ENCODE measurements at regions not wholly inside any gene's neighbourhood (a gene's known extent, or its start where the extent isn't known, plus 50 kb on each side); places are given as distances from the start of the nearest gene placed in this dataset.
A peak's percentile ranks its signal among the peaks of the same experiment; 100 is the strongest.
"Not testable (repeated sequence)": the region's sequence is repeated elsewhere in the genome, so short reads cannot be mapped to it uniquely, and the experiment has no call there.

DNA sequence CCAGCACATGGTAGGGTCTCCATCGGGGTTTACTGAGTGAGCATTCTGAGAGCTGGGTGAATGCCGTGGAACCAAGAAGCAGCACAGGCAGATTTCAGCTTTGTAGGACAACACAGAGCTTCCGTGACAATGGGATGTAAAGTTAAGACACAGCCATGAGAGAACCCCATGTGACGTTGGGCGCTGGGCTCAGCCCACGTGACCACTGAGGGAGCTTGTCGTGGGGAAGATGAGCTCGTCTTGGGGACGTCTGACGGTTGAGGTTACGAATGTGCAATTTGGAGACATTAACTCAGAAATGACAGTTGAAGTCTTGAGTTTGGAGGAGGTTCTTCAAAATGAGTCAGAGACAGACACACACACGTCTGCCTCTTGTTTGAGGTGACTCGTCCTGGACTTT is 51.5 kb upstream of the MUC20 start:
- not testable (repeated sequence) for DNase-seq (ENCODE audit: low read depth in 2 of 2)

DNA sequence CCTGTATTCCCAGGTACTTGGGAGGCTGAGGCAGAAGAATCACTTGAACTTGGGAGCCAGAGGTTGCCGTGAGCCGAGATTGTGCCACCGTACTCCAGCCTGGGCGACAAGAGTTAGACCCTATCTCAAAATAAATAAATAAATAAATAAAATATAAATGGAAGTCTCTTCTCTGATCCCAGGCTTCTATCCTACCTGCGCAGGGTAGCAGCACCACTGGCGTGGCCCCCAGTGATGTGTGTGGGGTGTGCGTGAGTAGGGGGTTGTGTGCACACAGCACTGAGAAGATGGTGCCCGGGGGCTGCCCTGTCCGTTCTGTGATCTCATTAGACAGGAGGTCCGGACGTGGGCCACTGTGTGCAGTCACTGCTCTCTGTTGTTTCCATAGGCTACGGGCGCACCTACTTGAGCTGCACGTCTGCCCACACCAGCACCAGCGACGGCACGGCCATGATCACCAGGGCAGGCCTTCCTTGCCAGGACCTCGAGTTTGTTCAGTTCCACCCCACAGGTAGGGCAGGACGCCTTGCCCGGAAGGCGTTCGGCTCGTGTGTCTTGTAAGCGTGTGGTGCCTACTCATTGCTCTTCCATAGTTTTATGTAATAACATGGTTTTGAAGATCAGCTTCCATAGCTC is 52.5 kb upstream of the MUC20 start:
- not testable (repeated sequence) for DNase-seq (ENCODE audit: low read depth in 2 of 2)

DNA sequence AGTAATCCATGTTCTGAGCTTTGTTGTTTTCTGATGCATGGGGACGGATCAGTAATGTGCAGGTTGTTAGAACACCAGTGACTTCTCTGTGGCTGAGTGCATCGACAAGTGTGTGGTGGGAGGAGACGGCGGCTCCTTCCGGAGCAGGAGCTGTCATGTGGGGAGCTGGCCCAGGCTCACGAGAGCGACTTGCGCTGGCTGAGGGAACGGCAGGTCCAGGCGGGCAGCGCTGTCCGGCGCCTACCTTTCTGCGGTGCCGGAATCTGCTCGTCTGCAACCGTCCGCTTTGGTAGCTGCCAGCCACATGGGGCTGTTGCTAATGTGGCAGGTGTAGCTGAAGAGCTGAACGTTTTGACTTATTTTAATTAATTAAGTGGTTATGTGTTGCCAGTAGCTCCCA is 55.5 kb upstream of the MUC20 start:
- not testable (repeated sequence) for DNase-seq (ENCODE audit: low read depth in 2 of 2)

DNA sequence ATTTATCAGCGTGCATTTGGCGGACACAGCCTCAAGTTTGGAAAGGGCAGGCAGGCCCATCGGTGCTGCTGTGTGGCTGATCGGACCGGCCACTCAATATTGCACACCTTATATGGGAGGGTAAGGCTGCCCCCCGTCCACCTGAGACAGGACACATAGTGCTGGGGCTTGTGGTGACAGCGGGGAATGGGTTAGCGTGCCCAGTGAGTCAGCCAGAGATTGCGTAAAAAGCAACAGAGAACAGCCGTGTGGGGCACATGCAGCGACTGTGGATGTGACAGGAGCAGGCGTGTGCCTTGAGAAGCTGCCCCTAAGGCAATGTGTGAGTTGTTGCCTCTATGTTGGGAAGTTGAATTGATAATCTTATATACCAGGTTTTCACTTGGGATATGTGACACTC is 56.6 kb upstream of the MUC20 start:
- not testable (repeated sequence) for DNase-seq (ENCODE audit: low read depth in 2 of 2)

DNA sequence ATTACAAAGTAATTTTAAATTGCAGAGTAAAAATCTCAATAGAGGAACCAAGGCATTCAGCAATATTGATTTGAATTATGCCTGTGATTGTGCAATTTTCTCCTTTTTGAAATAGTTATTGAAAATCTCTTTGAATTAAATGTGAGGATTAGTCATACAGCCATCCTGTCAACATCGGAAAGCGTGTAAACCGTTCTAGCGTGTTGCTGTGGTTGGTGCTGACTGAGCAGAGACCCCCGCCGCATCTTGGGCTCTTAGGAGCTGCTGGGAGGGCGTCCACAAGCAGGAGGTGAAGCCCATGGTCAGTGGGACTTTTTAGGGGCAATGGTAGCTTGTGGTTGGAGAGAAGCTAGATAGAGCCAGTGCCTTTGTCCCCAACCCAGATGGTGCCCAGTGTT is 61.6 kb upstream of the MUC20 start:
- DNase-seq (ENCODE audit: low read depth in 2 of 2): not testable (repeated sequence)

DNA sequence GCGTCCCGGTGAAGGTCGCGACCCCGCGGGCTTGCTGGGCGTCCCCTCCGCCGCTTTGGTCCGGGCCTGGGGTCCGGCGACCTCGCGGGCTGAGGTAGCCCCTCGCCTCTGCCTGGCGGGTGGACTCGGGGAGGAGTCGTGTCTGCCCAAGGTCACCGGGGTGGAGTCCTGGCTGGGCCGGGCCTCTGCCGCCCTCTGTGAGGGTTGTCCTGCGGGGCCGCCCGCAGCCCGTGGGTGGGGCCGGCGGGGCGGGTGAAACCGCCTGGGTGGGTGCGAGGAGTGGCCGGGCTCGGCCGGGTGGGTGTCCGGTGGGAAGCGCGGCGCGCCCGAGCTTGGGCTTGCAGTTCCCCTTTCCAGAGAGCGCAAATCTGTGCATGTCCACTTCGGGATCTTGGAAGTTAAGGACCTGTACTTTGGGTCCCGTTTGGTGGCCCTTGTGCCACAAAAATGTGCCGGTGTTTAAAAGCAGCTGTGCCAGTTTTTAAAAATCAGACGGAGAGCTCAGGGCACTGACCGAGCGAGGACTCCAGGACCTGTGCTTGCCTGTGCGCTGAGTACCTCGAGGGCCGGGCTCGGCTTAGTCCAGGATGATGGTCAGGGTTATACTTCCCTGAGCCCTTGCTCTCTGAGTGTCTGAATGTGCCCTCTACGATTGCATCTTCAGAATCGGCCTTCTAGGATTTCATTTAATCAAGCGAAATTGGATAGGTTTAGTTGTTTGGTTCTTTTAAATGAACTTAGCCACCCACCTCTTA is 62.2 kb upstream of the MUC20 start:
- not testable (repeated sequence) for DNase-seq (ENCODE audit: low read depth in 2 of 2)

DNA sequence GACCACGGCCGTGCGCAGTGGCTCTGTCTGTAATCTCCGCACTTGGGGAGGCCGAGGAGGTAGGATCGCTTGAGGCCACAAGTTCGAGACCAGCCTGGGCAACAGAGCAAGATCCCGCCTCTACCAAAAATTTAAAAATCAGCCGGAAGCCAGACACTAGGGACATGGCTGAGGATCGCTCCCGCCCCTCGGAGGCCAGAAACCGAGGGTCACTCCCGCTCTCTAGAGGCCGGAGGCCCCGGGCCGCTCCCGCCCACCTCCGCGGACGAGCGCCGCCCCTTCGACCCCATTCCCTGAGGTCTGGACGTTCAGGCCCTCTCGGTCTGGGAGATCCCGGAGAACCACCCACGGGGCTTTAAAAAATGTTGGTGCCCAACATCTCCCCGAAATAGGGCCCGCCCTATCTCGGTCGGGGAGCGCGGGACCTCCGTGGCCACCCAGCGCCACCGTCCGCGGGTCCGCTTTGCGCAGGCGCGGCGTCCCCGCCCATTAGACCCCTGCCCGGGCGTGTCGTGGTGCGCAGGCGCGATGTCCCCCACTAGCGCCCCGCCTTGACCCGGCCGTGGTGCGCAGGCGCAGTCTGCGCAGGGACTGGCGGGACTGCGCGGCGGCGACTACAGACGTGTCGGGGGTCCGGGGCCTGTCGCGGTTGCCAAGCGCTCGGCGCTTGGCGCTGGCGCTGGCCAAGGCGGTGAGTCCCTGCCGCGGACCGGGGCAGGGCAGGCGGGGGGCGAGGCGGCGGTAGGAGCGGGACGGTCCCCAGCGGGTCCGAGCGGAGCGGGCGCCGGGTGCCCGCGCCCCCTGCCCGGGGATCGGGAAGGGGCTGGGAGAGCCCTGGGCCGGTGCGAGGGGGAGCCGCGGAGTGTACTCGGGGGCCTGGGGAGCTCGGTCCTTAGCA is 63.1 kb upstream of the MUC20 start:
- peak; percentile 45 to 88 for DNase-seq (ENCODE audit: low read depth in 2 of 2)

DNA sequence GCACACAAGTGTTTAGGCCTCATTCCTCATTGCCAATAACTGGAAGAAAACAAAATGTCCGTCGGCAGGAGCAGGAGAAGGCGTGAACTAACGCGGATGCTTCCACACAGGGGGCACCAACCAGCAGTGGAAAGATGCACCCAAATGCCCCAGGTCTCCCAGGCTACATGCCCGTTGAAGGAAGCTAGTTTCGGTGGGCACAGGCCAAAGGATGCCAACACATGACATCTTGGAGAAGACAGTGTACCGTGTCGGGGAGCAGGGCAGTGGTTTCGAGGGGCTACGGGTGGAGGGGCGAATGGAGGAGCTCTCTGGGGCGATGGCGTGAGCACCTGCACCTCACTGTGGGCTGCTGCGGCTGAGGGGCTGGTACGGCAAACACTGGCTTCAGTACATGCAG is 64.7 kb upstream of the MUC20 start:
- DNase-seq (ENCODE audit: low read depth in 2 of 2): not testable (repeated sequence)

DNA sequence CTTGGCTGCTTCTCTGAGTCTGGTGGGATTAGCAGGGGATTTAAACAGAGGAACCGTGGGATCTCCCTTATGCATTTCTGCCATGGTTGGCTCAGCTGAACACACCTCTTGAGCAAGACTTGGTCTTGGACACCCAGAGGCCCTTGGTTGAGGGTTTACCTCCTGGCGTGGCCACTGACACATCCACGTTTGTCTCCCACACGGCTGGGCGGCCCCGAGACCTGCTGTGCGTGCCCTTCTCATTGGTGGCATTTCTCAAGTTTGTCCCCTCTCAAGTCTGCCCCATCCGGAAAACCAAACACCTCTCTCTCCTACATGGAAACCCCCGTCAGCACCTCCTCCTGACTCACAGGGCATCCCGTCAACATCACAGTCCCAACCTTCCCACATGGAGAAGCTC is 66.0 kb upstream of the MUC20 start:
- DNase-seq (ENCODE audit: low read depth in 2 of 2): not testable (repeated sequence)

DNA sequence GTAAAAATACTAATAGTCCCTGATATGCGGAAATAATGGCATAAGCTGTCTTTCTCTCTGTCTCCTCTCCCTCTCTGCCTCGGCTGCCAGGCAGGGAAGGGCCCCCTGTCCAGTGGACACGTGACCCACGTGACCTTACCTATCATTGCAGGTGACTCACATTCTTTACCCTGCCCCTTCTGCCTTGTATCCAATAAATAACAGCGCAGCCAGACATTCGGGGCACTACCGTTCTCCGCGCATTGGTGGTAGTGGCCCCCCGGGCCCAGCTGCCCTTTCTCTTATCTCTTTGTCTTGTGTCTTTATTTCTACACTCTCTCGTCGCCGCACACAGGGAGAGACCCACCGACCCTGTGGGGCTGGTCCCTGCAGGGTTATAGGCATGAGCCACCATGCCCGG is 66.6 kb upstream of the MUC20 start:
- not testable (repeated sequence) for DNase-seq (ENCODE audit: low read depth in 2 of 2)

DNA sequence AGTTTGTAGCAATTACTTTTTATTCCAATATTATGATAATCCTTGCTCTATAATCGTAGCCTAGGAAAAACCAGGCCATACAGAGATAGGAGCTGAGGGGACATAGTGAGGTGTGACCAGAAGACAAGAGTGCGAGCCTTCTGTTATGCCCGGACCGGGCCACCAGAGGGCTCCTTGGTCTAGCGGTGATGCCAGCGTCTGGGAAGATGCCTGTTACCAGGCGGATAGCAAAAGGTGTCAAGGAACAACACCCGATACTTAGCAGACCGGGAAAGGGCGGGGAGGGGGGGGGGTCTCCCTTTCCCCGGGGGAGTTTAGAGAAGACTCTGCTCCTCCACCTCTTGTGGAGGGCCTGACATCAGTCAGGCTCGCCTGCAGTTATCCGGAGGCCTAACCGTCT is 67.1 kb upstream of the MUC20 start:
- DNase-seq (ENCODE audit: low read depth in 2 of 2): not testable (repeated sequence)

DNA sequence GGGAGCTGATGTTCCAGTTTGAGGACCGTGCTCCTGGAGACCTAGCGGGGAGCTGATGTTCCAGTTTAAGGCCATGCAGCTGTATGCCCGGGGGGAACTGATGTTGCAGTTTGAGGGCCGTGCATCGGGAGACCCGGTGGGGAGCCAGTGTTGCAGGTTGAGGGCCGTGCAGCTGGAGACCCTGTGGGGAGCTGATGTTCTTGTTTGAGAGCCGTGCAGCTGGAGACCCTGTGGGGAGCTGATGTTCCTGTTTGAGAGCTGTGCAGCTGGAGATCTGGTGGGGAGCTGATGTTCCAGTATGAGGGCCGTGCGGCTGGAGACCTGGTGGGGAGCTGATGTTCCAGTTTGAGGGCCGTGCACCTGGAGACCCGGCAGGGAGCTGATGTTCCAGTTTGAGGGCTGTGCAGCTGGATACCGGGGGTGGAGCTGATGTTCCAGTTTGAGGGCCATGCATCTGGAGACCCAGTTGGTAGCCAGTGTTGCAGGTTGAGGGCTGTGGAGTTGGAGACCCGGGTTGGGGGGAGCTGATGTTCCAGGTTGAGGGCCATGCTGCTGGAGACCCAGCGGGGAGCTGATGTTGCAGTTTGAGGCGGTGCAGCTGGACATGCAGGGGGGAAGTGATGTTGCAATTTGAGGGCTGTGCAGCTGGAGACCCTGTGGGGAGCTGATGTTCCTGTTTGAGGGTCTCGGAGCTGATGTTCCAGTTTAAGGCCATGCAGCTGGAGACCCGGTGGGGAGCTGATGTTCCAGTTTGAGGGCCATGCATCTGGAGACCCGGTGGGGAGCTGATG is 64.4 kb upstream of the APOD start:
- DNase-seq (ENCODE audit: low read depth in 2 of 2): not testable (repeated sequence)

DNA sequence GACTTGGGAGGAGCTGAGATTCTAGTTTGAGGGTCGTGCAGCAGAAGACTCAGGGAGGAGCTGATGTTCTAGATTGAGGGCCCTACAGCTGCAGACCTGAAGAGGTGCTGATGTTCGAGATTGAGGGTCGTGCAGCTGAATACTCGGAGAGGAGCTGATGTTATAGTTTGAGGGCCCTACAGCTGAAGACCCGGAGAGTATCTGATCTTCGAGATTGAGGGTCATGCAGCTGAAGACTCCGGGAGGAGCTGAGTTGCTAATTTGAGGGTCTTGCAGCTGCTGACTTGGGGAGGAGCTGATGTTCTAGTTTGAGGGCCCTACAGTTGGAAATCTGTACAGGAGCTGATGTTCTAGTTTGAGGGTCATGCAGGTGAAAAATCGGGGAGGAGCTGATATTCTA is 62.1 kb upstream of the APOD start:
- DNase-seq (ENCODE audit: low read depth in 2 of 2): not testable (repeated sequence)

DNA sequence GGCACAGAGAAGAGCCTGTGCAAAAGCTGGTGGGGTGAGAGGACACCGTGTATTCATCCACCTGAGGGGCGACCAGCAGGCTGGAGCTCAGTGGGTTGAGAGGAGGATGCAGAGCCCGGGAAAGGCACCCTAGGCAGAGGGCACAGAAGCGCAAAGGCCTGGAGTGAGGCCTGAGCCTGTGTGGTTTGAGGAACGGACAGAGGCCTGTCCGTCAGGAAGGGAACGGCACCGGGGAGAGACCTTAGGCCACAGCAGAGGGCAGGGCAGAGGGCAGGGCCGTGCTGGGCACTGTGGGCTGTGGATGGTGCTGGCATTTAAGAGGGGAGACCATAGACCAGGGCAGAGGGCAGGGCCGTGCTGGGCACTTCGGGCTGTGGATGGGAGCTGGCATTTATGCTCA is 59.5 kb upstream of the APOD start:
- DNase-seq (ENCODE audit: low read depth in 2 of 2): not testable (repeated sequence)

DNA sequence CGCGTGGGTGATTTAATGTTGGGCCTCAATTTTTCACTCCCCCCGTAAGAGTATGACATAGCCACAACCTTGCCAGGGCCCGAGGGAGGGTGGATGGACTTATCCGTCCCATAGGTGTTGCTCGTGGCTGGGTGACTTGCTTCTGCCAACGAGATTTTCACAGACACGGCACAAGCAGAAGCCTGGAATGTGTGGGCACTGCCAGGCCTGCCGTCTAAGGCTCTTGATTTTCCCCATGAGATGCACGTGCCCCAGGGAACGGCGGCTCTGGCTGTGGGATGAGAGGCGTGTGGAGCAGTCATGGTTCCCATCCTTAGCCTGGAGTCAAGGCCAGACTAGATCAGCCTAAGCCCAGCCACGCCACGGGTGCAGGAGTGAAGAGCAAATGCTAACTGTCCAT is 58.6 kb upstream of the APOD start:
- not testable (repeated sequence) for DNase-seq (ENCODE audit: low read depth in 2 of 2)

DNA sequence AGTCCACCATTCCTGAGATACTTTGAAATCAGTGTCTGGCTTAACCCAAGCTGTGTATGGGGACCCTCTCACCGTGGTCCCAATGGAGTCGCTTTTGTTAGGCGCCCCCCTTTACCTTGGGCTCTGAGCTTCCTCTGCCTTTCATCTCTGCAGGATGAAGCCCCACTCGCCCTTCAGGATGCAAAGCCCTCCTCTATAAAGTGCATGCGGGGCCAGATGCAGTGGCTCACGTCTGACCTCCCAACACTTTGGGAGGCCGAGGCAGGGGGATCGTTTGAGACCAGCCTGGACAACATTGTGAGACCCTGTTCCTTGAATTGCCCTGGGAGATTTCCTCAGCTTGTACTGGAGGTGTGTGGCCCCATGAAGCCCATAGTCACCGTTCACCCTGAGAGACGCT is 54.7 kb upstream of the APOD start:
- not testable (repeated sequence) for DNase-seq (ENCODE audit: low read depth in 2 of 2)

DNA sequence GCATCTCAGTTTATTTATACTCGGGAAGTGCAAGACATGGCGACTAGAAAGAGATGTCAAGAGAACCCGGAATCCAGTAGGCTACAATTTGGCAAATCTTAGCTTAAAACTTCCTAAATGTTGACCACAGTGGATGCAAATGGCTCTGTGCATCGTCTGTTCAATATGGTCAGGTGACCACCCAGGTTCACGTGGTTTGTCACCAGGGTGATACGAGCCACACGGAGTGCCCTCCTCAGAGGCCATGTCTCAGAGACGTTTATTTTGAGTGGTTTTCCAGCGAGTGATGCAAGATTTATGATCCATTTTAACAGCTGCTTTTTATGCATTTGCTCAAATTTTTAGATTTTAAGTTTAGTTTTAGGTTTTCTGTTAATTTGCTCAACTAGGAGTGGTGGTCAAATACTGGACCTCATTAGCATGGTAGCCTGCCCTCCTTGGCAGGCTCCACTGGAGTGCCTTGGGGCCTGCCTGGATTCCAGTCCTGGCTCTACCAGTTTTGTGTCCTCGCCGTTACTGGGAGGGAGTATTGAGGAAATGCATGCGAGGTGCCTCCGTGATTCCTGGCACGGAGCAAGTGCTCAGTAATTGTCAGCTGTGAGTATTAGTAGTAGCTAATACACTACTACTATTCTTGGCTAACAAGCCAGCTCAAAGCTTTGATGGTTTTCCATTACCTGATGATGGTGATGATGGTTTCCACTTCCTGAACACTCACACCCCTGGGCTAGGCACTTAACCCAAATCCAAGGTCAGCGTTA is 53.9 kb upstream of the APOD start:
- not testable (repeated sequence) for DNase-seq (ENCODE audit: low read depth in 2 of 2)

DNA sequence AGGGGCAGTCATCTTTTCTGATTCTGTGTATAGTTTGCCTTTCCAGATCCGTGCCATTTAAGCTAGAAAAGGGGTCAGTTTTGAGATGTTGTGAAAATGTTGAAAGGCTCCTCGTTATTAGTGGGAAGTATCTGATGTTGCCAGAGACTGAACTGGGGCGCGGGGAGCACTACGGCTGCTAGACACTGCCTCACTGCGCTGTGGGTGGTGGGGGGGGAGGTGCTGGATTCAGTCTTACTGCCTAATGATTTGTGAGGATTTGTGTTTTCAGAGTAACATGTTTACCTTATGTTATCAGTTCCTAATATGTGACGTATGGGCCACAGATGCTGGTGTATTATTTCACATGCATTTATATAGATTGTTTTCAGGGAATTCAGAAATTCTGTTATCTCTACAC is 53.3 kb upstream of the APOD start:
- not testable (repeated sequence) for DNase-seq (ENCODE audit: low read depth in 2 of 2)

DNA sequence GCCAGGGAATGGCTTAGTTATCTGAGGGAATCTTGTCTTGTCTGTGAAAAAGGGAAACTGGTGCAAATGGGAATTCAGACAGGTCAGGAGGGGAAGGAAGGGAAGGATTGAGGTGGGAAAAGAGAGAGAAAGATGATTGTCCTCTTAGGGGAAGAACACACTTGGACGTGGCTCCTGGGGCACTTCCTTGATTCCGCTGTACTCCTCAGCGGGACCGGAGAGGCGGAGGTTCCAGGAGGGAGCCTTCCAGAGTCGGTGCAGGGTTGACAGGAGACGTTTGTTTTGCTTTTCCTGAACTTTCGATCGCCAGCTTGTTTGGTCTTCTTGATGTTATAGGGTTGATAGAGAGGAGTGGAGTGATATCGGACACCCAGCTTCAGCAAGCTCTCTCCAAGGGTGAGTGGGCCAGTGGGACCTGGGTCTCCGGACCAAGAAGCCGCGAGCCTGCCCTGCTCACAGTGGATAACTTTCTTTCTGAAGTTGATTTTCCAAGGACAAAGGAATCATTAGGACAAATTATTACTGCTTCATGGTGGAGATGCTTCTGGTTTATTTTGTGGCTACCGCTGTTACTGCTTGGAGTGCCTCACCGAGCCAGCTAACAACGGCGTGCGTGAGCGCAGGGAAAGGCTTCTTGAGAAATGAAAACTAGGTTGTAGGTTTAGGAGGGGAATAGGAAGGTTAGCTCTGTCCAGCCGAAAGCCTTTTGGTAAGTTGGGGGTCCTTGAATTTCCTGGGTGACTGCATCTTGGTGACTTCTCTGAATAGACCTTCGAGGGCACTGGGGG is 52.4 kb upstream of the APOD start:
- not testable (repeated sequence) for DNase-seq (ENCODE audit: low read depth in 2 of 2)
